SK-N-SH (cell line): ENCODE measurements at regions not wholly inside any gene's neighbourhood (a gene's known extent, or its start where the extent isn't known, plus 50 kb on each side); places are given as distances from the start of the nearest gene placed in this dataset.

Experiments used
- CTCF ChIA-PET: fragments of 300-600, 350-600 bp; formaldehyde crosslinking; extraction: SDS; loops from one replicate; lab custom pipeline; 2021; lab: Yijun Ruan, JAX
- POLR2A ChIA-PET: fragments of 350-600 bp; sonication (Branson Sonifier 250); formaldehyde crosslinking; extraction: SDS; loops from one replicate; lab custom pipeline; 2020; ENCODE audit warnings: antibody characterized with exemption, inconsistent platforms; lab: Yijun Ruan, JAX
- DNase-seq: peaks from one replicate; pipeline ENCODE4 v3.0.0; 2012
- H2AFZ ChIP-seq: fragments of 200-600 bp; sonication (generic); 2 replicates; pipeline ENCODE4 v1.8.1; 2016; ENCODE audit warnings: antibody characterized with exemption, mild to moderate bottlenecking, low read depth
- H3F3A ChIP-seq: fragments of 200-600 bp; sonication (generic); replicated peaks from 2 replicates; pipeline ENCODE3; 2016; ENCODE audit warnings: antibody characterized with exemption, mild to moderate bottlenecking; ENCODE audit not compliant: insufficient read depth
- H3K27ac ChIP-seq, 2 experiments: fragments of 200-500 bp in 1 of 2; fragments of 200-600 bp in 1 of 2; sonication (Bioruptor generic) in 1 of 2; sonication (generic), shearing (Covaris generic) in 1 of 2; 2 replicates each; pipeline versions ENCODE4 v1.5.1 to v1.6.1; 2014 to 2016; ENCODE audit warnings: low read depth in 2 of 2, inconsistent platforms in 1 of 2, low read length in 1 of 2, mild to moderate bottlenecking in 1 of 2, mixed read lengths in 1 of 2
- H3K27me3 ChIP-seq: fragments of 200-600 bp; sonication (generic), shearing (Covaris generic); 2 replicates; pipeline ENCODE4 v1.6.1; 2016; ENCODE audit warnings: mixed run types; ENCODE audit not compliant: insufficient read depth
- H3K36me3 ChIP-seq, 2 experiments: fragments of 200-500 bp in 1 of 2; fragments of 200-600 bp in 1 of 2; sonication (Bioruptor generic) in 1 of 2; sonication (generic) in 1 of 2; replicated peaks in 1 of 2; 2 replicates each; pipeline versions ENCODE3 to v1.5.1; 2014 to 2016; ENCODE audit warnings: low read length in 1 of 2, mild to moderate bottlenecking in 1 of 2; ENCODE audit not compliant: insufficient read depth in 2 of 2, control insufficient read depth in 1 of 2
- H3K4me1 ChIP-seq, 2 experiments: fragments of 200-500 bp in 1 of 2; fragments of 200-600 bp in 1 of 2; sonication (Bioruptor generic) in 1 of 2; sonication (generic), shearing (Covaris generic) in 1 of 2; 2 replicates each; pipeline versions ENCODE4 v1.5.1 to v1.6.1; 2014 to 2016; ENCODE audit warnings: low read depth in 1 of 2, low read length in 1 of 2, mixed run types in 1 of 2; ENCODE audit not compliant: insufficient read depth in 2 of 2, control insufficient read depth in 1 of 2
- H3K4me2 ChIP-seq: fragments of 200-600 bp; sonication (generic), shearing (Covaris generic); 2 replicates; pipeline ENCODE4 v1.6.1; 2017; ENCODE audit warnings: mixed run types
- H3K4me3 ChIP-seq, 2 experiments: fragments of 200-500 bp in 1 of 2; fragments of 200-600 bp in 1 of 2; sonication (Bioruptor generic) in 1 of 2; sonication (generic), shearing (Covaris generic) in 1 of 2; 2 replicates each; pipeline versions ENCODE4 v1.5.1 to v1.8.1; 2014 to 2016; ENCODE audit warnings: low read depth in 2 of 2, inconsistent platforms in 1 of 2, low read length in 1 of 2, mild to moderate bottlenecking in 1 of 2, mixed read lengths in 1 of 2, moderate library complexity in 1 of 2
- H3K79me2 ChIP-seq: fragments of 200-600 bp; sonication (generic); 2 replicates; pipeline ENCODE4 v1.8.1; 2017; ENCODE audit warnings: mild to moderate bottlenecking; ENCODE audit not compliant: insufficient read depth
- H3K9ac ChIP-seq: fragments of 200-600 bp; sonication (generic); 2 replicates; pipeline ENCODE4 v1.6.1; 2017; ENCODE audit warnings: mixed run types
- H3K9me2 ChIP-seq: fragments of 200-600 bp; sonication (generic); 2 replicates; pipeline ENCODE4 v1.6.1; 2017; ENCODE audit warnings: mixed run types
- H3K9me3 ChIP-seq: fragments of 200-600 bp; sonication (generic); 2 replicates; pipeline ENCODE4 v1.6.1; 2017; ENCODE audit warnings: mixed run types, mild to moderate bottlenecking, moderate library complexity
- H4K20me1 ChIP-seq: fragments of 200-600 bp; sonication (generic); 2 replicates; pipeline ENCODE4 v1.6.1; 2017; ENCODE audit warnings: mild to moderate bottlenecking, mixed run types; ENCODE audit not compliant: insufficient read depth
- CTCF ChIP-seq: fragments of 200-600 bp; sonication (generic); IDR thresholded peaks from 2 replicates; pipeline ENCODE4 v1.6.1; 2017; ENCODE audit warnings: antibody characterized with exemption, mild to moderate bottlenecking, moderate library complexity
- ELF1 ChIP-seq: IDR thresholded peaks from 2 replicates; pipeline ENCODE4 v1.4.0; 2012
- EZH2phosphoT487 ChIP-seq: fragments of 200-600 bp; sonication (generic); IDR thresholded peaks from 2 replicates; pipeline ENCODE4 v1.6.1; 2017; ENCODE audit warnings: low read depth, mixed run types, mild to moderate bottlenecking, antibody characterized with exemption, moderate library complexity, borderline replicate concordance
- FOSL2 ChIP-seq: IDR thresholded peaks from 2 replicates; pipeline ENCODE4 v1.4.0; 2012; ENCODE audit warnings: low read depth, mild to moderate bottlenecking, moderate library complexity, borderline replicate concordance
- FOXJ3 ChIP-seq: sonication (generic); formaldehyde crosslinking; IDR thresholded peaks from 2 replicates; pipeline ENCODE4 v1.5.1; 2020; ENCODE audit warnings: mild to moderate bottlenecking, missing genetic modification reagents
- FOXM1 ChIP-seq: IDR thresholded peaks from 2 replicates; pipeline ENCODE4 v1.4.0; 2012; ENCODE audit warnings: low read depth, mild to moderate bottlenecking
- GABPA ChIP-seq: IDR thresholded peaks from 2 replicates; pipeline ENCODE4 v1.4.0; 2012; ENCODE audit warnings: low read depth, mild to moderate bottlenecking
- JUND ChIP-seq: IDR thresholded peaks from 2 replicates; pipeline ENCODE4 v1.4.0; 2012
- NFIC ChIP-seq: IDR thresholded peaks from 2 replicates; pipeline ENCODE4 v1.4.0; 2012; ENCODE audit warnings: borderline replicate concordance
- NRF1 ChIP-seq: IDR thresholded peaks from 2 replicates; pipeline ENCODE4 v1.6.1; 2012; ENCODE audit warnings: low read depth, mild to moderate bottlenecking, low read length
- PBX3 ChIP-seq: IDR thresholded peaks from 2 replicates; pipeline ENCODE4; 2012
- RFX5 ChIP-seq: IDR thresholded peaks from 2 replicates; pipeline ENCODE4 v1.6.1; 2012; ENCODE audit warnings: mild to moderate bottlenecking, improper control_type of control experiment, low read length
- SIN3A ChIP-seq: IDR thresholded peaks from 2 replicates; pipeline ENCODE4 v1.6.1; 2012; ENCODE audit warnings: low read depth, mild to moderate bottlenecking, low read length, moderate library complexity, borderline replicate concordance
- TCF12 ChIP-seq: IDR thresholded peaks from 2 replicates; pipeline ENCODE4 v1.4.0; 2012
- TEAD4 ChIP-seq: IDR thresholded peaks from 2 replicates; pipeline ENCODE4 v1.4.0; 2012; ENCODE audit warnings: mild to moderate bottlenecking, borderline replicate concordance; ENCODE audit not compliant: insufficient read depth
- USF1 ChIP-seq: IDR thresholded peaks from 2 replicates; pipeline ENCODE4 v1.4.0; 2012; ENCODE audit warnings: low read depth, borderline replicate concordance
- USF2 ChIP-seq: fragments of 150-350 bp; IDR thresholded peaks from 2 replicates; pipeline ENCODE4 v1.6.1; 2017; ENCODE audit warnings: antibody characterized with exemption, low read length, low read depth, borderline replicate concordance
- YY1 ChIP-seq: IDR thresholded peaks from 2 replicates; pipeline ENCODE4 v1.4.0; 2012; ENCODE audit warnings: low read depth, mild to moderate bottlenecking
- WGBS: methylation state at CpG from one replicate; pipeline ENCODE4 v1.1.6; 2017; ENCODE audit warnings: low lambda C conversion rate; 5-methylcytosine and 5-hydroxymethylcytosine counted together

GRCh38 chr5:141777130-141777529 is 95.1 kb upstream of the ARAP3 start:
- 58% methylated on average over 3 of the region's 3 CpGs for WGBS
- ChIA-PET CTCF (interaction anchor here (1.1 kb wide), 1 partner anchor 102 kb away, joined by 4 read pairs; no protein-coding TSS in a partner anchor), POLR2A (no interaction called here)
- Histone ChIP-seq H3K27me3 (no peaks in the 10 kb centered on the region; the same call in 1 of the 2 replicates), H3K4me3 (no peak overlapping the region), H3K27ac (no peak overlapping the region), H3K9me3 (no peaks in the 10 kb centered on the region), H3F3A (no peaks in the 10 kb centered on the region), H4K20me1 (no peaks in the 10 kb centered on the region), H3K9me2 (no peaks in the 10 kb centered on the region), H3K4me1 (no peaks in the 10 kb centered on the region; a peak in 2 of 4 replicates), H3K9ac (no peak overlapping the region), H3K79me2 (no peaks in the 10 kb centered on the region), H2AFZ (no peak overlapping the region), H3K4me2 (no peak overlapping the region), H3K36me3 (no peaks in the 10 kb centered on the region)
- no peak for DNase-seq
- TF ChIP-seq USF1 (no peak), FOXJ3 (CRISPR knock-in tag) (no peak), RFX5 (no peak), CTCF (no peak), EZH2phosphoT487 (no peak), PBX3 (no peak)

- H3K27ac ChIP-seq: no peak overlapping the region
Measured at GRCh38 chr5:141773779-141774562, 91.9 kb upstream of the ARAP3 start.

More at GRCh38 chr5:141773779-141774562, 91.9 kb upstream of the ARAP3 start:
- no peaks in the 10 kb centered on the region for H3K9me2 ChIP-seq
- H4K20me1 ChIP-seq: no peaks in the 10 kb centered on the region
- H3K4me1 ChIP-seq: no peaks in the 10 kb centered on the region; a peak in 2 of 4 replicates
- ChIA-PET CTCF (interaction anchor here (1.0 to 1.4 kb wide), 2 partner anchors 8 to 12 kb away, joined by 3 to 5 read pairs; no protein-coding TSS in a partner anchor), POLR2A (no interaction called here)
- WGBS: 65% methylated on average over 6 of the region's 17 CpGs
- H3K4me3 ChIP-seq: no peak overlapping the region
- H2AFZ ChIP-seq: no peak overlapping the region
- H3K4me2 ChIP-seq: no peak overlapping the region
- no peak for DNase-seq
- no peaks in the 10 kb centered on the region for H3K27me3 ChIP-seq
- no peaks in the 10 kb centered on the region for H3K36me3 ChIP-seq
- H3K9me3 ChIP-seq: no peaks in the 10 kb centered on the region
- no peaks in the 10 kb centered on the region for H3F3A ChIP-seq
- no peak for TF ChIP-seq ELF1
- TF ChIP-seq TEAD4: no peak
- no peak for TF ChIP-seq NFIC
- TF ChIP-seq CTCF: no peak
- TF ChIP-seq NRF1: no peak
- no peak for TF ChIP-seq SIN3A
- no peak for TF ChIP-seq TCF12
- TF ChIP-seq USF1: no peak
- no peak for TF ChIP-seq JUND
- TF ChIP-seq GABPA: no peak
- no peak for TF ChIP-seq FOXM1
- TF ChIP-seq YY1: no peak
- no peak for TF ChIP-seq EZH2phosphoT487
- TF ChIP-seq USF2: no peak
- no peak for TF ChIP-seq FOSL2
- H3K9ac ChIP-seq: no peak overlapping the region
- H3K79me2 ChIP-seq: no peaks in the 10 kb centered on the region
